A549 (cell line): ENCODE measurements at regions not wholly inside any gene's neighbourhood (a gene's known extent, or its start where the extent isn't known, plus 50 kb on each side); places are given as distances from the start of the nearest gene placed in this dataset.

Experiments used
- ATAC-seq, 2 experiments: fragments of 200-7000 bp in 1 of 2; fragments of >200 bp in 1 of 2; cut with Nextera tagmentation in 1 of 2; cut with Tn5 transposase in 1 of 2; 3 replicates each; pipeline versions ENCODE4 v1.8.0 to v1.9.1; 2018 to 2020; ENCODE audit warnings: mild to moderate bottlenecking in 1 of 2, moderate library complexity in 1 of 2
- CTCF ChIA-PET: fragments of 300-600 bp; sonication (Branson Sonifier 250); formaldehyde crosslinking; extraction: SDS; loops from one replicate; lab custom pipeline; 2021; ENCODE audit warnings: antibody characterized with exemption, inconsistent platforms; lab: Yijun Ruan, JAX
- POLR2A ChIA-PET: fragments of 350-600 bp; formaldehyde crosslinking; extraction: SDS; loops from one replicate; lab custom pipeline; 2021; ENCODE audit warnings: antibody characterized with exemption, inconsistent platforms; lab: Yijun Ruan, JAX
- DNase-seq, 2 experiments: peaks; one replicate each; pipeline versions ENCODE4 v3.0.0 to v3.0.0-alpha.2; 2011 to 2016; ENCODE audit warnings: low read depth in 1 of 2, low spot score in 1 of 2
- FAIRE-seq: peaks from 2 replicates; lab custom pipeline; 2011; peaks lifted over from hg19 to GRCh38; lab: Jason Lieb, UNC
- H3K27ac ChIP-seq, 2 experiments: fragments of >200 bp; sonication (Bioruptor Twin); formaldehyde crosslinking; 3 replicates each; pipeline ENCODE4 v1.5.1; 2016 to 2017
- H3K4me1 ChIP-seq: fragments of >200 bp; sonication (Bioruptor Twin); formaldehyde crosslinking; 3 replicates; pipeline ENCODE4 v1.6.1; 2016
- H3K4me2 ChIP-seq: fragments of >200 bp; sonication (Bioruptor Twin); formaldehyde crosslinking; 3 replicates; pipeline ENCODE4 v1.6.1; 2016
- H3K4me3 ChIP-seq: fragments of >200 bp; sonication (Bioruptor Twin); formaldehyde crosslinking; 3 replicates; pipeline ENCODE4 v1.5.1; 2016
- H3K9me3 ChIP-seq: fragments of >200 bp; sonication (Bioruptor Twin); formaldehyde crosslinking; 3 replicates; pipeline ENCODE4 v1.6.1; 2016
- CBX8 ChIP-seq: fragments of 200-600 bp; sonication (generic); IDR thresholded peaks from 2 replicates; pipeline ENCODE4 v1.6.1; 2016
- CHD2 ChIP-seq: fragments of 150-350 bp; IDR thresholded peaks from 2 replicates; pipeline ENCODE4 v1.6.1; 2014; ENCODE audit warnings: low read length; ENCODE audit not compliant: partially characterized antibody
- CTCF ChIP-seq: fragments of >200 bp; sonication (Bioruptor Twin); formaldehyde crosslinking; IDR thresholded peaks from 3 replicates; pipeline ENCODE4 v1.5.1; 2016
- EHMT2 ChIP-seq: fragments of 200-600 bp; sonication (generic); IDR thresholded peaks from 2 replicates; pipeline ENCODE4 v1.6.1; 2016; ENCODE audit warnings: antibody characterized with exemption, low read depth, mild to moderate bottlenecking, moderate library complexity
- FOXS1 ChIP-seq: fragments of 250-450 bp; sonication (Bioruptor Pico); IDR thresholded peaks from 2 replicates; pipeline ENCODE4 v1.5.0; 2020; ENCODE audit warnings: mild to moderate bottlenecking, moderate library complexity
- HES2 ChIP-seq: fragments of >200 bp; sonication (Bioruptor Twin); formaldehyde crosslinking; IDR thresholded peaks from 2 replicates; pipeline ENCODE4 v1.6.1; 2016
- HEYL ChIP-seq: fragments of 250-450 bp; sonication (Bioruptor Pico); IDR thresholded peaks from 2 replicates; pipeline ENCODE4 v1.8.0; 2021; ENCODE audit warnings: mild to moderate bottlenecking, moderate library complexity
- HMGXB4 ChIP-seq: fragments of 250-450 bp; sonication (Bioruptor Pico); IDR thresholded peaks from 2 replicates; pipeline ENCODE4 v1.5.0; 2021; ENCODE audit warnings: mild to moderate bottlenecking, moderate library complexity, borderline replicate concordance
- JUN ChIP-seq, 2 experiments: fragments of >200 bp; sonication (Bioruptor Twin); formaldehyde crosslinking; IDR thresholded peaks; 2 replicates in 1 of 2; 3 replicates in 1 of 2; pipeline ENCODE4 v1.6.1; 2016 to 2017
- POLR2A ChIP-seq: IDR thresholded peaks from 2 replicates; pipeline ENCODE4 v1.6.1; 2012; ENCODE audit warnings: mild to moderate bottlenecking, low read length
- RAD21 ChIP-seq, 2 experiments: fragments of >200 bp in 1 of 2; sonication (Bioruptor Twin) in 1 of 2; formaldehyde crosslinking in 1 of 2; IDR thresholded peaks in 1 of 2; conservative IDR thresholded peaks in 1 of 2; 2 replicates in 1 of 2; 3 replicates in 1 of 2; pipeline ENCODE4 v1.6.1; 2012 to 2018; ENCODE audit warnings: inconsistent platforms in 1 of 2
- REST ChIP-seq: fragments of 200-600 bp; sonication (generic); IDR thresholded peaks from 2 replicates; pipeline ENCODE4 v1.6.1; 2016; ENCODE audit warnings: antibody characterized with exemption, mild to moderate bottlenecking, moderate library complexity
- RNF2 ChIP-seq: fragments of 200-600 bp; sonication (generic); IDR thresholded peaks from 2 replicates; pipeline ENCODE4 v1.6.1; 2016; ENCODE audit warnings: low read depth, mild to moderate bottlenecking, antibody characterized with exemption, moderate library complexity, borderline replicate concordance
- SREBF2 ChIP-seq: fragments of 450-650 bp; IDR thresholded peaks from 2 replicates; pipeline ENCODE4 v1.6.1; 2014; ENCODE audit warnings: mild to moderate bottlenecking, moderate library complexity
- ZSCAN20 ChIP-seq: fragments of 250-450 bp; sonication (Bioruptor Pico); IDR thresholded peaks from 2 replicates; pipeline ENCODE4 v1.8.0; 2022; ENCODE audit warnings: mild to moderate bottlenecking, moderate library complexity
- WGBS: methylation state at CpG from one replicate; pipeline ENCODE4 v1.1.6; 2017; ENCODE audit errors: missing lambda C conversion rate; 5-methylcytosine and 5-hydroxymethylcytosine counted together
- TF ChIP-seq, protein P1 (sequence below): IDR thresholded peaks from 2 replicates; pipeline ENCODE4 v1.6.1; 2012
- TF ChIP-seq, protein P2 (sequence below): fragments of 150-350 bp; IDR thresholded peaks from 2 replicates; pipeline ENCODE4 v1.6.1; 2014; ENCODE audit warnings: low read depth, mild to moderate bottlenecking, low read length

DNA sequence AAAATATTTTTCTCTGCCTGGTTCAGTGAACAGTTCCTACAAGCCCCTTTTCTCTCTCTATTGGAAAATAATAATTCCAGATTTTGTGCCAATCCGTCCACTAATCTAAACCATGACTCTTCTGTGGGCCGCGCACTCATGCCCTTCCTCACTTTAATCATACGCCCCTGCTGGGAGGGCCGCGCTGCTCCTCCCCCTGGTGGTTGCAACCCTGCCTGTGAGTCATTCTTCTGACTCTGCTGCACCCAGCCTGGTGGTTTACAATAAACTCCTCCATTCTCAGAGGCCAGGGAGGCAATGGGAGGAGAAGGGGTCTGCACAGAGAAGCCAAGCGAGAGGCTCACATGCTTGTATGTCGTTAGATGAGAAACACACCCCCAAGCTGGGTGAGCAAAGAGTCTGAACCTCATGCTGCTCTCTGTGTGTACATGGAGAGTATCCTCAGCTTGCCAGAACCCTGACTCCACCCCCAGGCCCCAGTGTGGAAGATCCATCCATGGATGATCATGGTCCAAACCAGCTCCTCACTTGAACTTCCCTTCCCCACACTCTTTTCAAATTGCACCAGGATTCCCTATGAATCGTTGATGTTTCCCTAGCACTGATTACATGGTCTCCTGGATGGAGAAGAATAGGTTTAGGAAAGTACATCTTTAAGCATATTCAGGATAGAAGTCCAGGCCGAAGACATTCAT, 228.9 kb downstream of the ANKRD30B start:
- TF ChIP-seq HES2 (no peak), HEYL (CRISPR knock-in tag) (no peak), POLR2A (no peak), CTCF (no peak), CHD2 (no peak), ZSCAN20 (CRISPR knock-in tag) (no peak), FOXS1 (CRISPR knock-in tag) (no peak), RAD21 (conservative IDR thresholded peaks at IDR 0.05 in 1 of 2, IDR thresholded peaks at IDR 0.05 in 1 of 2) (no peak)
- TF ChIP-seq, protein P1, sequence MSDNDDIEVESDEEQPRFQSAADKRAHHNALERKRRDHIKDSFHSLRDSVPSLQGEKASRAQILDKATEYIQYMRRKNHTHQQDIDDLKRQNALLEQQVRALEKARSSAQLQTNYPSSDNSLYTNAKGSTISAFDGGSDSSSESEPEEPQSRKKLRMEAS = no peak
- FAIRE-seq = no peak
- no peak for DNase-seq
- no peak for ATAC-seq
- Histone ChIP-seq H3K27ac (no peak overlapping the region), H3K4me2 (no peak overlapping the region), H3K4me1 (no peaks in the 10 kb centered on the region), H3K9me3 (no peaks in the 10 kb centered on the region), H3K4me3 (no peak overlapping the region)
- ChIA-PET POLR2A (no interaction called here), CTCF (no interaction called here)
- 17% methylated on average over 10 of the region's 10 CpGs for WGBS

DNA sequence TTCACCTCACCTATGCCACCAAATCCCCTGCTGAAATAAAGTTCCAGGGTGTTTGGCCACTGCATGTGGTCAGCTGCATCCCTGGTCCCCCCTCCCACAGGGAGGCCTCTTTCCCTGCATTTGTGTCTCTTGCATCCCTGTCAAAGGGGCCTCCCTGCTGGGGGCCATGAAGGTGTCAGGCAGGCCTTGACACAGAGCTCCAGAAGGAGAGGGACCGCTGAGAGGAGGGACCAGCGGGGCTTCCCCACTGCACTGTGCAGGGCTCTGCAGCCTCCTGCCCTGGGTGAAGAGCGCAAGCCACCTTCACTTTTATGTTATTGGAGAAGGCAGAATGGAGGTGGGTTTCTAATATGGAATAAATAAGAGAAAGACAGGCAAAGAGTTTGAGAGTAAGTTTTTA, 230.2 kb downstream of the ANKRD30B start:
- ChIA-PET POLR2A (no interaction called here), CTCF (no interaction called here)
- DNase-seq (no peak), FAIRE-seq (no peak), ATAC-seq (no peak)
- TF ChIP-seq EHMT2 (no peak), HMGXB4 (CRISPR knock-in tag) (no peak), CBX8 (no peak), SREBF2 (no peak), REST (no peak), RNF2 (no peak), JUN (IDR thresholded peaks at IDR 0.05) (no peak)
- TF ChIP-seq, protein P2, sequence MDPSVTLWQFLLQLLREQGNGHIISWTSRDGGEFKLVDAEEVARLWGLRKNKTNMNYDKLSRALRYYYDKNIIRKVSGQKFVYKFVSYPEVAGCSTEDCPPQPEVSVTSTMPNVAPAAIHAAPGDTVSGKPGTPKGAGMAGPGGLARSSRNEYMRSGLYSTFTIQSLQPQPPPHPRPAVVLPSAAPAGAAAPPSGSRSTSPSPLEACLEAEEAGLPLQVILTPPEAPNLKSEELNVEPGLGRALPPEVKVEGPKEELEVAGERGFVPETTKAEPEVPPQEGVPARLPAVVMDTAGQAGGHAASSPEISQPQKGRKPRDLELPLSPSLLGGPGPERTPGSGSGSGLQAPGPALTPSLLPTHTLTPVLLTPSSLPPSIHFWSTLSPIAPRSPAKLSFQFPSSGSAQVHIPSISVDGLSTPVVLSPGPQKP = no peak
- 35% methylated on average over 3 of the region's 3 CpGs for WGBS
- Histone ChIP-seq H3K4me2 (no peak overlapping the region), H3K9me3 (no peaks in the 10 kb centered on the region), H3K27ac (no peak overlapping the region), H3K4me1 (no peaks in the 10 kb centered on the region), H3K4me3 (no peak overlapping the region)
